GM12878 (cell line): ENCODE measurements at regions not wholly inside any gene's neighbourhood (a gene's known extent, or its start where the extent isn't known, plus 50 kb on each side); places are given as distances from the start of the nearest gene placed in this dataset.
A peak's percentile ranks its signal among the peaks of the same experiment; 100 is the strongest.

Experiments
- ATAC-seq: fragments of 200-7000 bp; cut with Tn5 transposase; 3 replicates; pipeline ENCODE4 v1.9.1; 2020; ENCODE audit warnings: mild to moderate bottlenecking, moderate library complexity
- BruUV-seq: library from RNA; stranded (reverse); fragments of 400-500 nt; replicated peaks from 2 replicates; lab custom pipeline; 2021; lab: Mats Ljungman, UMichigan
- CTCF ChIA-PET: fragments of 300-600 bp; sonication (Branson Sonifier 250); formaldehyde crosslinking; extraction: SDS; loops from one replicate; lab custom pipeline; 2021; ENCODE audit warnings: inconsistent platforms; lab: Yijun Ruan, JAX
- POLR2A ChIA-PET: fragments of 350-600 bp; formaldehyde crosslinking; extraction: SDS; loops from one replicate; lab custom pipeline; 2021; ENCODE audit warnings: inconsistent platforms; lab: Charles Lee
- RAD21 ChIA-PET: fragments of 300-600 bp; sonication (Branson Sonifier 250); formaldehyde crosslinking; loops from one replicate; lab custom pipeline; 2023; ENCODE audit warnings: antibody characterized with exemption; ENCODE audit not compliant: unreplicated experiment; lab: Charles Lee
- SMC1A ChIA-PET: fragments of 300-600 bp; sonication (Branson Sonifier 250); formaldehyde crosslinking; loops from one replicate; lab custom pipeline; 2023; ENCODE audit not compliant: unreplicated experiment, uncharacterized antibody; lab: Charles Lee
- DNase-seq: peaks from one replicate; pipeline ENCODE4 v3.0.0-alpha.2; 2011; ENCODE audit warnings: low read depth, low spot score
- FAIRE-seq: peaks from 3 replicates; lab custom pipeline; 2011; peaks lifted over from hg19 to GRCh38; lab: Jason Lieb, UNC
- H2AFZ ChIP-seq: 2 replicates; pipeline ENCODE4 v1.6.0; 2011; ENCODE audit warnings: low read depth, low read length, control low read depth; ENCODE audit not compliant: control insufficient read depth
- H3K27ac ChIP-seq: 2 replicates; pipeline ENCODE4 v1.5.1; 2011; ENCODE audit warnings: control low read depth; ENCODE audit not compliant: control insufficient read depth, insufficient read depth
- H3K27me3 ChIP-seq, 2 experiments: replicated peaks in 1 of 2; 2 replicates each; pipeline versions ENCODE4 v1.6.0 to v1.6.1; 2011; ENCODE audit warnings: low read length in 1 of 2; ENCODE audit not compliant: control insufficient read depth in 2 of 2, insufficient read depth in 2 of 2
- H3K36me3 ChIP-seq, 2 experiments: 2 replicates each; pipeline ENCODE4 v1.5.1; 2011; ENCODE audit warnings: low read length in 1 of 2; ENCODE audit not compliant: control insufficient read depth in 2 of 2, insufficient read depth in 2 of 2
- H3K4me1 ChIP-seq: 2 replicates; pipeline ENCODE4 v1.6.1; 2011; ENCODE audit warnings: mild to moderate bottlenecking, low read length, moderate library complexity, mixed read lengths; ENCODE audit not compliant: control insufficient read depth, insufficient read depth
- H3K4me2 ChIP-seq: 2 replicates; pipeline ENCODE4 v1.6.0; 2011; ENCODE audit warnings: control low read depth; ENCODE audit not compliant: control insufficient read depth, insufficient read depth
- H3K4me3 ChIP-seq: fragments of 200-600 bp; sonication (generic); 2 replicates; pipeline ENCODE4 v1.5.1; 2016
- H3K79me2 ChIP-seq: 2 replicates; pipeline ENCODE4 v1.6.0; 2011; ENCODE audit warnings: low read length; ENCODE audit not compliant: control insufficient read depth, insufficient read depth
- H3K9ac ChIP-seq: 2 replicates; pipeline ENCODE4 v1.8.0; 2011; ENCODE audit warnings: low read length, control low read depth, mixed read lengths; ENCODE audit not compliant: control insufficient read depth, insufficient read depth
- H3K9me3 ChIP-seq: replicated peaks from 3 replicates; pipeline ENCODE4 v1.5.1; 2011; ENCODE audit warnings: mild to moderate bottlenecking, low read length; ENCODE audit not compliant: control insufficient read depth, insufficient read depth
- H4K20me1 ChIP-seq: 2 replicates; pipeline ENCODE4 v1.6.0; 2011; ENCODE audit not compliant: control insufficient read depth, insufficient read depth
- BHLHE40 ChIP-seq, 2 experiments: fragments of 450-650 bp in 1 of 2; IDR thresholded peaks; 2 replicates each; pipeline ENCODE4 v1.6.1; 2011 to 2017; ENCODE audit warnings: low read depth in 2 of 2, borderline replicate concordance in 1 of 2, improper control_type of control experiment in 1 of 2, low read length in 1 of 2, mild to moderate bottlenecking in 1 of 2
- EED ChIP-seq: sonication (generic); IDR thresholded peaks from 2 replicates; pipeline ENCODE4 v1.6.1; 2016; ENCODE audit warnings: antibody characterized with exemption, low read depth
- EGR1 ChIP-seq, 2 experiments: IDR thresholded peaks; 1 replicate in 1 of 2; 2 replicates in 1 of 2; pipeline ENCODE4 v1.6.1; 2011 to 2012; ENCODE audit warnings: low read depth in 2 of 2, low read length in 2 of 2, borderline replicate concordance in 1 of 2, mild to moderate bottlenecking in 1 of 2, moderate library complexity in 1 of 2
- ETV6 ChIP-seq, 2 experiments: fragments of 450-650 bp in 1 of 2; IDR thresholded peaks in 1 of 2; conservative IDR thresholded peaks in 1 of 2; 2 replicates each; pipeline ENCODE4 v1.6.1; 2014; ENCODE audit warnings: antibody characterized with exemption in 1 of 2, borderline replicate concordance in 1 of 2, low read depth in 1 of 2, mild to moderate bottlenecking in 1 of 2, moderate library complexity in 1 of 2
- EZH2 ChIP-seq: IDR thresholded peaks from 2 replicates; pipeline ENCODE4 v1.6.1; 2012; ENCODE audit warnings: low read depth, mild to moderate bottlenecking, control low read depth, inconsistent platforms, low read length, borderline replicate concordance; ENCODE audit not compliant: control insufficient read depth
- IKZF1 ChIP-seq: fragments of 450-650 bp; conservative IDR thresholded peaks from 2 replicates; pipeline ENCODE4 v1.6.1; 2017; ENCODE audit warnings: antibody characterized with exemption, mild to moderate bottlenecking
- IKZF2 ChIP-seq, 2 experiments: fragments of 450-650 bp; IDR thresholded peaks; 2 replicates each; pipeline ENCODE4 v1.6.1; 2017; ENCODE audit warnings: mild to moderate bottlenecking in 2 of 2, moderate library complexity in 2 of 2
- JUNB ChIP-seq: IDR thresholded peaks from 2 replicates; pipeline ENCODE4 v1.6.1; 2016; ENCODE audit warnings: antibody characterized with exemption, mild to moderate bottlenecking
- NFIC ChIP-seq: IDR thresholded peaks from 2 replicates; pipeline ENCODE4 v1.6.1; 2012; ENCODE audit warnings: low read depth, mild to moderate bottlenecking, inconsistent platforms, low read length, moderate library complexity
- NFYA ChIP-seq: IDR thresholded peaks from 2 replicates; pipeline ENCODE4 v1.6.1; 2011; ENCODE audit warnings: low read depth, mild to moderate bottlenecking, low read length, improper control_type of control experiment, borderline replicate concordance
- NR2F1 ChIP-seq: fragments of 450-650 bp; conservative IDR thresholded peaks from 2 replicates; pipeline ENCODE4 v1.6.1; 2017; ENCODE audit warnings: mild to moderate bottlenecking
- RBBP5 ChIP-seq: fragments of 200-600 bp; sonication (generic); conservative IDR thresholded peaks from 2 replicates; pipeline ENCODE4 v1.6.1; 2016
- RUNX3 ChIP-seq: IDR thresholded peaks from 2 replicates; pipeline ENCODE4 v1.6.1; 2012; ENCODE audit warnings: low read length, inconsistent platforms
- SMARCA5 ChIP-seq: fragments of 450-650 bp; IDR thresholded peaks from 2 replicates; pipeline ENCODE4 v1.6.1; 2017; ENCODE audit warnings: mild to moderate bottlenecking
- SREBF2 ChIP-seq: IDR thresholded peaks from 2 replicates; pipeline ENCODE4 v1.6.1; 2012; ENCODE audit warnings: mild to moderate bottlenecking, low read length
- SRF ChIP-seq, 2 experiments: IDR thresholded peaks; 2 replicates each; pipeline ENCODE4 v1.6.1; 2011; ENCODE audit warnings: low read depth in 2 of 2, low read length in 2 of 2, mild to moderate bottlenecking in 1 of 2, moderate library complexity in 1 of 2
- TBL1XR1 ChIP-seq: IDR thresholded peaks from 2 replicates; pipeline ENCODE4 v1.6.1; 2012; ENCODE audit warnings: low read depth, low read length, improper control_type of control experiment
- ZBTB11 ChIP-seq: fragments of 450-650 bp; formaldehyde crosslinking; IDR thresholded peaks from 2 replicates; pipeline ENCODE4 v1.5.0; 2022; ENCODE audit warnings: mild to moderate bottlenecking, missing genetic modification characterization
- ZNF384 ChIP-seq: IDR thresholded peaks from 2 replicates; pipeline ENCODE4 v1.6.1; 2012; ENCODE audit warnings: low read depth, mild to moderate bottlenecking, low read length, improper control_type of control experiment, borderline replicate concordance
- ZNF622 ChIP-seq: fragments of 450-650 bp; IDR thresholded peaks from 2 replicates; pipeline ENCODE4 v1.6.1; 2017; ENCODE audit warnings: mild to moderate bottlenecking, inconsistent platforms
- WGBS: methylation state at CpG from one replicate; pipeline ENCODE4 v1.1.6; 2016; ENCODE audit warnings: low lambda C conversion rate; ENCODE audit not compliant: insufficient replicate concordance, insufficient coverage; ENCODE audit errors: missing lambda C conversion rate; 5-methylcytosine and 5-hydroxymethylcytosine counted together
- in situ Hi-C: fragments of 300-500 bp; cut with MboI; formaldehyde crosslinking; loops from 9 replicates; pipeline ENCODE4 v1.14.3; 2018; ENCODE audit warnings: mixed read lengths
- intact Hi-C: fragments of 100-400 bp; cut with micrococcal nuclease; formaldehyde crosslinking; loops from one replicate; pipeline ENCODE4 v1.14.2; 2022; ENCODE audit not compliant: unreplicated experiment
- TF ChIP-seq, protein P1 (sequence below): fragments of 450-650 bp; IDR thresholded peaks from 2 replicates; pipeline ENCODE4 v1.6.1; 2014; ENCODE audit warnings: mild to moderate bottlenecking

DNA sequence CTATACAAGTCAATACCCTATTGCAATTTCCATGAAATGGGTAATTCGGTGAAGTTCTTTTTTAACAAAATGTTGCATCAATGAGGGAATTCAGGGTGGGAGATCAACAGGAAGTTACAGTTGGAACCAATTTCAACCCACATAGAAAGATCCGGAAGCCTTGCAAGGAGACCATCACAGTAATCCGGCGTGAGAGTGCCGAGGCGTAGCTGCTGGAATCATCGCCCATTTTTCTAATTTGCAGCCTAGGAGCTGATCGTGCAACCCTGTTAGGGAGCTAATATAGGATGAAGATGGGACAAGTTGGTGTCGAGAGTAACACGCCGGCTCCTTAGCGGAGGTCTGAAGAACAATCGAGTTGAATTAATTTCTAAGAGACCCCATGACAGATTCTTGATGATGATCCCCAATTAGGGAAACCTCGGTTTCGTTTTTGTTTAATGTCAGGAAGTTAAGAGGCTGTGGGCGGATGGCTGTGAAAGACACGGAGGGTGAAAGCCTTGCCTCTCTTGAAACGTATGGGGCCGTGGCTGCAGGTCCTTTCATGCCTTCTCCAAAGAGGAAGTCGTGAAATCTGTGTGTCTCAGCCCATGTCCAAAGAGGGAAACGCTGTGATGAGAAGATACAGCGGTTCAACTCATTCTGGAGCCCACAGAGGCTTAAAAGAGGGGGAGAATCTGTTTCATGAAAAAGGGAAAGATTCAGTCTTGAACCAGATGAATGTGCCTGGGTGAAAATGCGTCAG is 51.2 kb upstream of the CARD11 start:
- ATAC-seq (peak; percentile 61), DNase-seq (no peak), FAIRE-seq (peak; percentile 23)
- Histone ChIP-seq H3K9ac (peak overlapping the region; percentile 35; the same call in 1 of the 2 replicates), H3K9me3 (no peaks in the 10 kb centered on the region; the same call in 2 of the 3 replicates), H3K4me2 (peak overlapping the region; percentile 76), H4K20me1 (no peaks in the 10 kb centered on the region), H3K36me3 (no peaks in the 10 kb centered on the region), H3K4me3 (no peak overlapping the region), H2AFZ (peak overlapping the region; percentile 91), H3K27ac (peak overlapping the region; percentile 53), H3K27me3 (no peaks in the 10 kb centered on the region), H3K79me2 (no peaks in the 10 kb centered on the region), H3K4me1 (peaks cover 16% of the 10 kb centered on the region)
- SMC1A ChIA-PET, result interaction anchor here (1.1 to 6.7 kb wide), 2 partner anchors 28 to 60 kb away, joined by 4 to 67 read pairs; no protein-coding TSS in a partner anchor
- WGBS, result 18% methylated on average over 23 of the region's 23 CpGs
- intact Hi-C loops (no loop called here), in situ Hi-C loops (no loop called here)
- RAD21 ChIA-PET, result interaction anchor here (1.5 kb wide), 1 partner anchor 26 kb away, joined by 5 read pairs; no protein-coding TSS in a partner anchor
- BruUV-seq, result no TSS peak
- POLR2A ChIA-PET, result no interaction called here
- CTCF ChIA-PET, result interaction anchor here (0.5 to 1.2 kb wide), 4 partner anchors 9 to 191 kb away, joined by 3 read pairs; no protein-coding TSS in a partner anchor
- no peak for TF ChIP-seq NFYA
- TF ChIP-seq SMARCA5, result no peak
- no peak for TF ChIP-seq RBBP5
- no peak for TF ChIP-seq ZNF622
- TF ChIP-seq EED, result peak; percentile 47; the same call in 1 of the 2 replicates
- TF ChIP-seq ZNF384, result no peak
- TF ChIP-seq RUNX3, result peak; percentile 29; the same call in 1 of the 2 replicates
- no peak for TF ChIP-seq EZH2
- no peak for TF ChIP-seq TBL1XR1
- no peak for TF ChIP-seq ZBTB11 (CRISPR knock-in tag)
- TF ChIP-seq SREBF2, result no peak
- peak in 1 of 2 experiments; percentile 39; a peak in 1 of 4 replicates for TF ChIP-seq ETV6 (conservative IDR thresholded peaks at IDR 0.05 in 1 of 2, IDR thresholded peaks at IDR 0.05 in 1 of 2; ENCODE audit: borderline replicate concordance in 1 of 2, low read depth in 1 of 2)
- peak; percentile 24; the same call in 1 of the 2 replicates for TF ChIP-seq IKZF1
- TF ChIP-seq JUNB, result no peak
- no peak for TF ChIP-seq NR2F1
- TF ChIP-seq IKZF2 (IDR thresholded peaks at IDR 0.05), result peak; percentile 38 to 42; a peak in 2 of 4 replicates
- peak in 1 of 2 experiments; percentile 37; a peak in 1 of 3 replicates for TF ChIP-seq EGR1 (IDR thresholded peaks at IDR 0.05; ENCODE audit: borderline replicate concordance in 1 of 2, low read depth in 2 of 2, low read length in 2 of 2)
- no peak for TF ChIP-seq BHLHE40 (IDR thresholded peaks at IDR 0.05; ENCODE audit: borderline replicate concordance in 1 of 2, low read depth in 2 of 2, low read length in 1 of 2)
- TF ChIP-seq NFIC, result peak; percentile 40; the same call in 1 of the 2 replicates
- TF ChIP-seq, protein P1, sequence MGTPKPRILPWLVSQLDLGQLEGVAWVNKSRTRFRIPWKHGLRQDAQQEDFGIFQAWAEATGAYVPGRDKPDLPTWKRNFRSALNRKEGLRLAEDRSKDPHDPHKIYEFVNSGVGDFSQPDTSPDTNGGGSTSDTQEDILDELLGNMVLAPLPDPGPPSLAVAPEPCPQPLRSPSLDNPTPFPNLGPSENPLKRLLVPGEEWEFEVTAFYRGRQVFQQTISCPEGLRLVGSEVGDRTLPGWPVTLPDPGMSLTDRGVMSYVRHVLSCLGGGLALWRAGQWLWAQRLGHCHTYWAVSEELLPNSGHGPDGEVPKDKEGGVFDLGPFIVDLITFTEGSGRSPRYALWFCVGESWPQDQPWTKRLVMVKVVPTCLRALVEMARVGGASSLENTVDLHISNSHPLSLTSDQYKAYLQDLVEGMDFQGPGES, result no peak
- TF ChIP-seq SRF (IDR thresholded peaks at IDR 0.05; ENCODE audit: low read depth in 2 of 2, low read length in 2 of 2), result no peak
